ENCODE measurements at regions not wholly inside any gene's neighbourhood (a gene's known extent, or its start where the extent isn't known, plus 50 kb on each side); places are given as distances from the start of the nearest gene placed in this dataset.
"Not testable (repeated sequence)": the region's sequence is repeated elsewhere in the genome, so short reads cannot be mapped to it uniquely, and the experiment has no call there.

- no peak overlapping the region for H3K9ac ChIP-seq
- H3K4me2 ChIP-seq, result no peak overlapping the region
- no peaks in the 10 kb centered on the region for H3K27me3 ChIP-seq
- H3K9me3 ChIP-seq, result no peaks in the 10 kb centered on the region
- H3K4me3 ChIP-seq, result no peak overlapping the region
- H3K36me3 ChIP-seq, result no peaks in the 10 kb centered on the region
- H3K27ac ChIP-seq, result no peak overlapping the region
- no peak for TF ChIP-seq Cebpa-rat (IDR thresholded peaks at IDR 0.05)
- no peaks in the 10 kb centered on the region for H3K4me1 ChIP-seq
- no peaks in the 10 kb centered on the region for H4K20me1 ChIP-seq
Observed at GRCh38 chr4:155478336-155478835, 101.6 kb upstream of the MAP9 start.

- H3K36me3 ChIP-seq, result no peaks in the 10 kb centered on the region
- no peak for TF ChIP-seq Cebpa-rat (IDR thresholded peaks at IDR 0.05)
- H3K9ac ChIP-seq, result no peak overlapping the region
- H3K4me1 ChIP-seq, result no peaks in the 10 kb centered on the region
- no peaks in the 10 kb centered on the region for H4K20me1 ChIP-seq
- H3K27me3 ChIP-seq, result no peaks in the 10 kb centered on the region
- no peak overlapping the region for H3K27ac ChIP-seq
- no peak overlapping the region for H3K4me3 ChIP-seq
- H3K9me3 ChIP-seq, result no peaks in the 10 kb centered on the region
- no peak overlapping the region for H3K4me2 ChIP-seq
Observed at GRCh38 chr4:155474758-155475157, 98.0 kb upstream of the MAP9 start.

- Histone ChIP-seq H3K4me3 (no peak overlapping the region), H3K27ac (no peak overlapping the region), H3K4me1 (no peaks in the 10 kb centered on the region), H3K4me2 (no peak overlapping the region), H3K27me3 (no peaks in the 10 kb centered on the region), H3K9me3 (no peaks in the 10 kb centered on the region), H3K36me3 (no peaks in the 10 kb centered on the region), H4K20me1 (no peaks in the 10 kb centered on the region), H3K9ac (no peak overlapping the region)
- no peak for TF ChIP-seq Cebpa-rat (IDR thresholded peaks at IDR 0.05)
Observed at GRCh38 chr4:155473420-155474095, 96.8 kb upstream of the MAP9 start.

- no peak overlapping the region for H3K9ac ChIP-seq
- no peak overlapping the region for H3K4me3 ChIP-seq
- no peaks in the 10 kb centered on the region for H3K36me3 ChIP-seq
- no peaks in the 10 kb centered on the region; the same call in 1 of the 2 replicates for H3K4me1 ChIP-seq
- no peak overlapping the region for H3K27ac ChIP-seq
- TF ChIP-seq Cebpa-rat (IDR thresholded peaks at IDR 0.05), result no peak
- no peak overlapping the region for H3K4me2 ChIP-seq
- H3K9me3 ChIP-seq, result no peaks in the 10 kb centered on the region
- no peaks in the 10 kb centered on the region for H3K27me3 ChIP-seq
- H4K20me1 ChIP-seq, result no peaks in the 10 kb centered on the region
Observed at GRCh38 chr4:155468282-155468681, 91.5 kb upstream of the MAP9 start.

DNA sequence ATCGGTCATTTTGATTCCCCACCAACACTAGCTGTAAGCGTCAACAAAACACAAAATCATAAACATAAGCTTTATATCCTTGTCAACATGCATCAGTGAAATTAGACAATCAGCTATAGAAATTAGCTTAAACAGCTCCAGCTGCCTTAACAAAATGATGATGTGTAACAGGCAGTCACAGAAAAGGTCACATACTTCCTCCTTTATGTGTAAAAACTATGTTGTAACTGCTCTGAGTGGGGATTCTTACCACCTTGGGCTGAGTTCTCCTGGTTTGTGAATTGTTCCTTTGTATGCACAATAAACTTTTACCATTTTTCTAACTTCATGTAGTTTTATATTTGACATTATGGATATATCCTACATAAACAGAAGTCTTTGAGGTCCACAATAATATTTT lies 73.9 kb upstream of the MAP9 start:
- Histone ChIP-seq H3K4me2 (no peak overlapping the region), H4K20me1 (no peaks in the 10 kb centered on the region), H3K9me3 (no peaks in the 10 kb centered on the region), H3K9ac (no peak overlapping the region), H3K4me1 (no peaks in the 10 kb centered on the region), H3K27me3 (no peaks in the 10 kb centered on the region), H3K36me3 (no peaks in the 10 kb centered on the region), H3K4me3 (no peak overlapping the region), H3K27ac (no peak overlapping the region)
- TF ChIP-seq Cebpa-rat (IDR thresholded peaks at IDR 0.05), result no peak

DNA sequence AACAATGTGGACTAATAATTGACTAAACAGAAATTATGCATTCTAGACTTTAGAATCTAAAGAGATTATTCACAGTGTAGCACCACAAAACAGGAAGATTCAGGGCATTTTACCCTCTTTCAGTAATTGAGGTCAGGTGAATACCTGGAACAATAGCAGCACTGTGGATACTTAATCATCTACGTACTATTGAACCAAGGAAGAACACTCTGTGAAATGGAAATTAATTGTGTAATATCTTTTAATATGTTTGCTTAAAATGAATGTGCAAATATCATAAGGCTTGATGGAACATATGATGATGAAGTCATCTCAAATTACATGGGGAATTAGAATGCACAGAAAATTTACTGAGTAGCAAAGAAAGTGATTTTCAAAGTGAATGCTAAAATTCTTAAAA lies 68.5 kb upstream of the MAP9 start:
- H3K4me2 ChIP-seq, result no peak overlapping the region
- H4K20me1 ChIP-seq, result no peaks in the 10 kb centered on the region
- H3K4me1 ChIP-seq, result no peaks in the 10 kb centered on the region
- H3K36me3 ChIP-seq, result no peaks in the 10 kb centered on the region
- no peak for TF ChIP-seq Cebpa-rat (IDR thresholded peaks at IDR 0.05)
- H3K9me3 ChIP-seq, result no peaks in the 10 kb centered on the region
- no peak overlapping the region for H3K27ac ChIP-seq
- H3K9ac ChIP-seq, result no peak overlapping the region
- H3K27me3 ChIP-seq, result no peaks in the 10 kb centered on the region
- H3K4me3 ChIP-seq, result no peak overlapping the region

DNA sequence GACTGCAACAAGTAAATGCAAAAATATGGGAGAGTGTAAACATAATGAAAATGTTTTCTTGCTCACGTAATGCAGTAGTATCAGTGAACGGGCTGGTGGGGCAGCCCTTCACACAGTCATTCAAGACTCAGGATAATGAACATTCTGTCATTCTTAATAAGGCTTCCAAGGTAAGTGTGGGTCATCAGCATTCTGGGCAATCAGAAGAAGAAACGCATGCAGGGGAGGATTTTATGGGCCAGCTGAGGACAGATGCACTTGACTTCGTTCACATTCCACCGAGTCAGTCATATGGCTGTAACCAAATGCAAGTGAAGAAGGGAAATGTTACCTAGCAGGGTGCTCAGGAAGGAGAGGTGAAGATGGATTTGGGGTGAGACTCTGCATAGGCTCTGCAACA lies 68.0 kb upstream of the MAP9 start:
- no peak overlapping the region for H3K27ac ChIP-seq
- no peaks in the 10 kb centered on the region for H3K4me1 ChIP-seq
- no peaks in the 10 kb centered on the region for H3K36me3 ChIP-seq
- H3K9me3 ChIP-seq, result no peaks in the 10 kb centered on the region
- H3K9ac ChIP-seq, result no peak overlapping the region
- no peak for TF ChIP-seq Cebpa-rat (IDR thresholded peaks at IDR 0.05)
- H4K20me1 ChIP-seq, result no peaks in the 10 kb centered on the region
- no peak overlapping the region for H3K4me3 ChIP-seq
- no peaks in the 10 kb centered on the region for H3K27me3 ChIP-seq
- no peak overlapping the region for H3K4me2 ChIP-seq

- Histone ChIP-seq H3K27me3 (no peaks in the 10 kb centered on the region), H3K36me3 (no peaks in the 10 kb centered on the region), H3K27ac (no peak overlapping the region), H4K20me1 (no peaks in the 10 kb centered on the region), H3K4me3 (no peak overlapping the region), H3K9me3 (no peaks in the 10 kb centered on the region), H3K4me1 (no peaks in the 10 kb centered on the region), H3K4me2 (no peak overlapping the region), H3K9ac (no peak overlapping the region)
- TF ChIP-seq Cebpa-rat (IDR thresholded peaks at IDR 0.05), result no peak
Observed at GRCh38 chr4:155442267-155443105, 65.7 kb upstream of the MAP9 start.

- Histone ChIP-seq H3K27me3 (no peaks in the 10 kb centered on the region), H3K4me3 (no peak overlapping the region), H3K9me3 (no peaks in the 10 kb centered on the region), H4K20me1 (no peaks in the 10 kb centered on the region), H3K4me1 (no peaks in the 10 kb centered on the region), H3K36me3 (no peaks in the 10 kb centered on the region), H3K4me2 (no peak overlapping the region), H3K27ac (no peak overlapping the region), H3K9ac (no peak overlapping the region)
- TF ChIP-seq Cebpa-rat (IDR thresholded peaks at IDR 0.05), result no peak
Observed at GRCh38 chr4:155441475-155441874, 64.7 kb upstream of the MAP9 start.

- H3K27ac ChIP-seq, H3K4me3 ChIP-seq, H3K36me3 ChIP-seq, H3K9me3 ChIP-seq, H3K27me3 ChIP-seq, H3K4me2 ChIP-seq, H4K20me1 ChIP-seq, H3K9ac ChIP-seq, H3K4me1 ChIP-seq: not testable (repeated sequence)
Observed at GRCh38 chr4:155439760-155440159, 63.0 kb upstream of the MAP9 start.

Measured in BLaER1 (cell line).